Stimulated activated CD4-positive, alpha-beta T cell treated with anti-CD3 and anti-CD28 coated beads, Interleukin-4, amount 100 ng/mL, for 4 hours (primary cell): ENCODE measurements at regions not wholly inside any gene's neighbourhood (a gene's known extent, or its start where the extent isn't known, plus 50 kb on each side); places are given as distances from the start of the nearest gene placed in this dataset.

Experiments used
- DNase-seq, 2 experiments: peaks; one replicate each; pipeline ENCODE4 v3.0.0-alpha.2; 2020

DNA sequence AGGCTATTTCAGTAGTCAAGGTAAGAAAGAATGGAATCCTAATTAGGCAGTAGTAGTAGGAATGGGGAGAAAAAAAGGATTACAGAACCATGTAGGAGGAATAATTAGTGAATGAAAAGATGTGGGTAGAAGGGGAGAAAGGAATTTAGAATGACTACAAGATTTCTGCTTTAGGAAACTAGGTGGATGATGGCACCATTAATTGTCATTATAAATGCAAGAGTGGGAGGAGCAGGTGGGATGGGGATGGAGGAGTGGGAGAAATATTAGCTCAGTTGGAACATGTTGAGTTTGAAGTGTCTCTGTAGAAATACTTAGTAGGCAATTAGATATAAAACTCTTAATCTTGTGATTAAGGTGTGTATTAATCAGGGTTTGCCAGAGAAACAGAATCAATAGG is 50.0 kb upstream of the C21orf91 start:
- DNase-seq = no peak
